Muscle layer of duodenum (tissue), 2 donors: ENCODE measurements at regions not wholly inside any gene's neighbourhood (a gene's known extent, or its start where the extent isn't known, plus 50 kb on each side); places are given as distances from the start of the nearest gene placed in this dataset.

ENCODE experiments used
- H3K27ac ChIP-seq: one replicate; pipeline ENCODE4 v1.7.0; 2013; ENCODE audit warnings: mild to moderate bottlenecking, low read length
- H3K27me3 ChIP-seq: one replicate; pipeline ENCODE4 v1.7.0; 2013; ENCODE audit warnings: low read depth, mild to moderate bottlenecking, control low read depth, low read length
- H3K36me3 ChIP-seq, 2 donors: one replicate each; pipeline ENCODE4 v1.7.0; 2013; ENCODE audit warnings: low read length in 2 of 2, control low read depth in 1 of 2, mild to moderate bottlenecking in 1 of 2; ENCODE audit not compliant: insufficient read depth in 2 of 2, control insufficient read depth in 1 of 2
- H3K4me1 ChIP-seq, 2 donors: one replicate each; pipeline ENCODE4 v1.7.0; 2013; ENCODE audit warnings: low read length in 2 of 2, mild to moderate bottlenecking in 2 of 2, control low read depth in 1 of 2, moderate library complexity in 1 of 2; ENCODE audit not compliant: insufficient read depth in 2 of 2, control insufficient read depth in 1 of 2
- H3K4me3 ChIP-seq, 2 donors: one replicate each; pipeline ENCODE4 v1.7.0; 2013; ENCODE audit warnings: low read length in 2 of 2, low read depth in 1 of 2, mild to moderate bottlenecking in 1 of 2
- H3K9me3 ChIP-seq, 2 donors: one replicate each; pipeline ENCODE4 v1.7.0; 2013; ENCODE audit warnings: low read length in 2 of 2, control low read depth in 1 of 2, mild to moderate bottlenecking in 1 of 2; ENCODE audit not compliant: control insufficient read depth in 1 of 2
- donor health status: healthy.

GRCh38 chr2:183248866-183249567 lies 124.8 kb downstream of the NUP35 start:
- Histone ChIP-seq H3K36me3 (no peaks in the 10 kb centered on the region), H3K4me1 (no peaks in the 10 kb centered on the region), H3K27me3 (no peaks in the 10 kb centered on the region), H3K27ac (no peak overlapping the region), H3K4me3 (no peak overlapping the region), H3K9me3 (no peaks in the 10 kb centered on the region)

DNA sequence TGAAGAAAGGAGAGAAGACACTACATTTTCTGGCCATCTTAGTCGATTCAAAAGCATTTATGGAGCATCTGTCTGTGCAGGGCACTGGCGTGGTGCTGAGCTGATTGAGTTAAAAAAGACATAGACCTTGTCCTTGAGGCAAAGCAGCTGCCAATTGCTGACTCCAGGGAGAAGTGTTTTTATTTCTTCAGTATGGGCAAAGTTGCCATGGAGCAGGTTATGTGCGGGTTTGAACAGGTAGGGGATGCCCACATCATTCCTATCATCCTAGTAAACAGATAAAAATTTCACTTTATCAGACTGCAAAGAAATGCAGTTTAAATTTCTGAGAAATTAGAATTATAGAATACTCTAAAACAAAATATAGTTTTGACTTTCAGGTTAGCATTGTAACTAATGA lies 125.8 kb downstream of the NUP35 start:
- Histone ChIP-seq H3K36me3 (no peaks in the 10 kb centered on the region), H3K4me3 (no peak overlapping the region), H3K27ac (no peak overlapping the region), H3K27me3 (no peaks in the 10 kb centered on the region), H3K9me3 (no peaks in the 10 kb centered on the region), H3K4me1 (no peaks in the 10 kb centered on the region)

- no peaks in the 10 kb centered on the region for H3K27me3 ChIP-seq
- no peaks in the 10 kb centered on the region for H3K9me3 ChIP-seq
- no peak overlapping the region for H3K4me3 ChIP-seq
- no peaks in the 10 kb centered on the region for H3K36me3 ChIP-seq
- H3K27ac ChIP-seq: no peak overlapping the region
- H3K4me1 ChIP-seq: no peaks in the 10 kb centered on the region
Observed at GRCh38 chr2:183250472-183250871, 126.2 kb downstream of the NUP35 start.

DNA sequence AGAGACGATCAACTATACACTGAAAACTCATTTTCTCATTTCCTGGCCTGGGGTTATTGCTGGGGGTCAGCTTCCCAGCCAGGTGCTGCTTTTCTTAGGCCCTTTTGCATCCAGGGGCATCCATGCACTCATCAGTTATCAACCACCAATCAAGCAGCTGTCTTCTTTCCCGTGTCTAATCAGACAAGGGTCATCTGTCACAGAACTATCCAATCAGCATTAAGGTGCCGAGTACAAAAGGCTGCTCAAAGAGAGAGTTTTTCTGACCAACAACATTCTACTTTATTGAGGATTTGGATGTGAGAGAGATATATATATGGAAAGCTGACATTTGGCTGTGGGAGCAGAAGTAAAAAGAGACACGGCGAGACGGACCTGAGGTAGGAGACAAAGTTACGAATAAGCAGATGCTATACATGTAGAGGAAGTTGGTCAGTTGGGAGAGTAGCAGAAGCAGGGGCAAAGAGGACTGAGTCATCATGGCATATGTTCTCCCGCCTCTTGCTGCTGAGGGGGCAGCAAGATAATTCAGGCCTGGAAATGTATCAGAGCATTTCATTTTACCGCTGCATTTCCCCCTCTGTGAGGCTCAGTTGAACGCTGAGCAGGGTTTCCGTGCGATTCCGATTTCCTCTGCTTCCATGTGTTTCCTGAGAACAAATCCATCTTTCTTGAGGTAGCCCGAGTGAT lies 129.3 kb downstream of the NUP35 start:
- Histone ChIP-seq H3K27me3 (no peaks in the 10 kb centered on the region), H3K36me3 (no peaks in the 10 kb centered on the region), H3K4me1 (no peaks in the 10 kb centered on the region), H3K4me3 (no peak overlapping the region), H3K9me3 (no peaks in the 10 kb centered on the region), H3K27ac (no peak overlapping the region)

- Histone ChIP-seq H3K27ac (no peak overlapping the region), H3K4me3 (no peak overlapping the region), H3K4me1 (no peaks in the 10 kb centered on the region), H3K9me3 (no peaks in the 10 kb centered on the region), H3K36me3 (no peaks in the 10 kb centered on the region), H3K27me3 (no peaks in the 10 kb centered on the region)
Observed at GRCh38 chr2:183255411-183255810, 131.2 kb downstream of the NUP35 start.

DNA sequence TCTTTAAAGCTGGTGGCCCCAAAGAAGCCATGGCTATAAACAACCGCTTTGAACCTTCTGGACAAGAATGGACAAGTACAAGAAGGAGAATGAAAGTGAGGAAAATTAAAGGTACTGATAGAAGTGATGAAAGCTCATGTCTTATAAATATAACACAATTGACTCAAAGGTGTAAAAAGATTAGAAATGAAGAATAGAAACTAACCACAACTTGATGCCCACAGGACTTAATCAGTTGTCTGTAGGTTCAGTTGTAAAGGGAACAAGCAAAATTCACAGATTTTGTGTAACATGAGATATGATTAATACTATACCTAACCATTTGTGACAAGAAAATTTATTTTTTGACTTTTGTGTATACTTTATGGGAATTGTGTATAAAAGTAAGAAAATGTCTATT lies 135.7 kb downstream of the NUP35 start:
- Histone ChIP-seq H3K9me3 (peaks cover 0 to 2% of the 10 kb centered on the region in 2 donors), H3K4me3 (no peak overlapping the region), H3K27me3 (no peaks in the 10 kb centered on the region), H3K4me1 (no peaks in the 10 kb centered on the region), H3K36me3 (no peaks in the 10 kb centered on the region), H3K27ac (no peak overlapping the region)

- Histone ChIP-seq H3K36me3 (no peaks in the 10 kb centered on the region), H3K27ac (no peak overlapping the region), H3K4me3 (no peak overlapping the region), H3K27me3 (no peaks in the 10 kb centered on the region), H3K9me3 (peaks cover 0 to 2% of the 10 kb centered on the region in 2 donors), H3K4me1 (no peaks in the 10 kb centered on the region)
Observed at GRCh38 chr2:183260527-183260926, 136.3 kb downstream of the NUP35 start.

DNA sequence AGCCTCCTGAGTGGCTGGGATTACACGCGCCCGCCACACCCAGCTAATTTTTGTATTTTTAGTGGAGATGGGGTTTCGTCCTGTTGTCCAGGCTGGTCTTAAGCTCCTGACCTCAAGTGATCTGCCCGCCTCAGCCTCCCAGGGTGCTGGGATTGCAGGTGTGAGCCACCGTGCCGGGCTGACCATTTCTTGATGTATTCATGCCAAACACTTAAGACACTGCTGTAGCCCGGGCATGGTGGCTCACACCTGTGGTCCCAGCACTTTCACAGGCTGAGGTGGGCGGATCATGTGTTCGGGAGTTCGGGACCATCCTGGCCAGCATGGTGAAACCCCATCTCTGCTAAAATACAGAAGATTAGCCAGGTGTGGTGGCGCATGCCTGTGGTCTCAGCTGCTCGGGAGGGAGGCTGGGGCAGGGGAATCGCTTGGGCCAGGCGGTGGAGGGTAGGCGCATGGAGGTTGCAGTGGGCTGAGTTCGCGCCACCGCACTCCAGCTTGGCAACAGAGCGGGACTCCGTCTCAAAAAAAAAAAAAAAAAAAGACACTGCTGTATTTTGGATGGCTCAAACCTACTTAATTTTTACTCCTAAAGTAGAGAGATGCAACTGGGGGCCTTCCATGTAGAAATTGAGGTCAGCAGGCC lies 140.8 kb downstream of the NUP35 start:
- no peaks in the 10 kb centered on the region for H3K4me1 ChIP-seq
- no peak overlapping the region for H3K27ac ChIP-seq
- H3K36me3 ChIP-seq: no peaks in the 10 kb centered on the region
- peaks cover 0 to 2% of the 10 kb centered on the region in 2 donors for H3K9me3 ChIP-seq
- H3K4me3 ChIP-seq: no peak overlapping the region
- no peaks in the 10 kb centered on the region for H3K27me3 ChIP-seq

GRCh38 chr2:183267148-183267827 lies 143.0 kb downstream of the NUP35 start:
- Histone ChIP-seq H3K4me1 (no peaks in the 10 kb centered on the region), H3K27ac (no peak overlapping the region), H3K36me3 (no peaks in the 10 kb centered on the region), H3K9me3 (peaks cover 0 to 2% of the 10 kb centered on the region in 2 donors), H3K27me3 (no peaks in the 10 kb centered on the region), H3K4me3 (no peak overlapping the region)

DNA sequence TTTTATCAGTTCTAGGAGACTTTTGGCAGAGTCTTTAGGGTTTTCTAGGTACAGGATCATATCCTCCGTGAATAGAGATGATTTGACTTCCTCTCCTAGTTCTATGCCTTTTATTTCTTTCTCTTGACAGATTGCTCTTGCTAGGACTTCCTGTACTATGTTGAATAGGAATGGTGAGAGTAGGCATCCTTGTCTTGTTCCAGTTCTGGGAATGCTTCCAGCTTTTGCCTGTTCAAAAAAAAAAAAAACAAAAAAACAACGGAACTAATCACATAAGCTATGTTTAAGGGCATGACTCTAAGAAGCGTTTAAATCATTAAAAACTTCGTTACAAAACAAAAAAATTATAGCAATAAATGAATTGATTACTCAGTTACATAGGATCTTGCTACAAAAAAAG lies 145.7 kb downstream of the NUP35 start:
- no peaks in the 10 kb centered on the region for H3K4me1 ChIP-seq
- no peaks in the 10 kb centered on the region for H3K9me3 ChIP-seq
- H3K4me3 ChIP-seq: no peak overlapping the region
- no peaks in the 10 kb centered on the region for H3K27me3 ChIP-seq
- H3K36me3 ChIP-seq: no peaks in the 10 kb centered on the region
- H3K27ac ChIP-seq: no peak overlapping the region

- no peak overlapping the region for H3K4me3 ChIP-seq
- no peaks in the 10 kb centered on the region for H3K36me3 ChIP-seq
- H3K4me1 ChIP-seq: no peaks in the 10 kb centered on the region
- no peak overlapping the region for H3K27ac ChIP-seq
- no peaks in the 10 kb centered on the region for H3K9me3 ChIP-seq
- H3K27me3 ChIP-seq: no peaks in the 10 kb centered on the region
Observed at GRCh38 chr2:183283209-183283608, 159.0 kb downstream of the NUP35 start.
